ENCODE measurements at regions not wholly inside any gene's neighbourhood (a gene's known extent, or its start where the extent isn't known, plus 50 kb on each side); places are given as distances from the start of the nearest gene placed in this dataset.
"Not testable (repeated sequence)": the region's sequence is repeated elsewhere in the genome, so short reads cannot be mapped to it uniquely, and the experiment has no call there.

- Mint-ChIP-seq H3K27me3 (ENCODE audit: low read depth) (peaks cover 28% of the 10 kb centered on the region), H3K4me3 (no peak overlapping the region), H3K4me1 (ENCODE audit: low read depth) (peaks cover 27% of the 10 kb centered on the region), H3K27ac (no peak overlapping the region), H3K36me3 (ENCODE audit: insufficient read depth in 2 of 2) (no peaks in the 10 kb centered on the region), H3K9me3 (no peaks in the 10 kb centered on the region)
- ATAC-seq (replicated peaks in 1 of 2) (no peak), DNase-seq (no peak)
These were observed 62.9 kb upstream of the PTPN1 start for GRCh38 chr20:50447102-50447804.

- Mint-ChIP-seq H3K27me3 (ENCODE audit: low read depth) (peaks cover 28% of the 10 kb centered on the region), H3K27ac (no peak overlapping the region), H3K4me3 (no peak overlapping the region), H3K4me1 (ENCODE audit: low read depth) (peaks cover 27% of the 10 kb centered on the region), H3K36me3 (ENCODE audit: insufficient read depth in 2 of 2) (no peaks in the 10 kb centered on the region), H3K9me3 (no peaks in the 10 kb centered on the region)
- no peak for ATAC-seq (replicated peaks in 1 of 2)
- DNase-seq = no peak
These were observed 62.4 kb upstream of the PTPN1 start for GRCh38 chr20:50447817-50448216.

- H3K9me3 Mint-ChIP-seq; ATAC-seq (replicated peaks in 1 of 2); H3K4me3 Mint-ChIP-seq; H3K36me3 Mint-ChIP-seq (ENCODE audit: insufficient read depth in 2 of 2); DNase-seq; H3K27ac Mint-ChIP-seq: not testable (repeated sequence)
- H3K27me3 Mint-ChIP-seq (ENCODE audit: low read depth) = peaks cover 33% of the 10 kb centered on the region
- H3K4me1 Mint-ChIP-seq (ENCODE audit: low read depth) = peaks cover 27% of the 10 kb centered on the region
These were observed 61.4 kb upstream of the PTPN1 start for GRCh38 chr20:50448625-50449403.

GRCh38 chr20:50449738-50450492, 60.3 kb upstream of the PTPN1 start:
- no peaks in the 10 kb centered on the region for H3K36me3 Mint-ChIP-seq (ENCODE audit: insufficient read depth in 2 of 2)
- peaks cover 27% of the 10 kb centered on the region for H3K4me1 Mint-ChIP-seq (ENCODE audit: low read depth)
- peaks cover 39% of the 10 kb centered on the region for H3K27me3 Mint-ChIP-seq (ENCODE audit: low read depth)
- peak; percentile 56 to 74 for ATAC-seq (replicated peaks in 1 of 2)
- peak overlapping the region; percentile 44 to 64 for H3K4me3 Mint-ChIP-seq
- H3K27ac Mint-ChIP-seq = no peak overlapping the region
- no peaks in the 10 kb centered on the region for H3K9me3 Mint-ChIP-seq
- DNase-seq = no peak

- DNase-seq = no peak
- Mint-ChIP-seq H3K27ac (no peak overlapping the region), H3K4me3 (peak overlapping the region; percentile 44 to 64), H3K9me3 (no peaks in the 10 kb centered on the region), H3K27me3 (ENCODE audit: low read depth) (peaks cover 43% of the 10 kb centered on the region), H3K36me3 (ENCODE audit: insufficient read depth in 2 of 2) (no peaks in the 10 kb centered on the region), H3K4me1 (ENCODE audit: low read depth) (peaks cover 27% of the 10 kb centered on the region)
- no peak for ATAC-seq (replicated peaks in 1 of 2)
These were observed 59.7 kb upstream of the PTPN1 start for GRCh38 chr20:50450493-50450826.

GRCh38 chr20:50450881-50451752, 59.1 kb upstream of the PTPN1 start:
- Mint-ChIP-seq H3K36me3 (ENCODE audit: insufficient read depth in 2 of 2) (no peaks in the 10 kb centered on the region), H3K4me1 (ENCODE audit: low read depth) (peaks cover 27% of the 10 kb centered on the region), H3K9me3 (no peaks in the 10 kb centered on the region), H3K27ac (no peak overlapping the region), H3K27me3 (ENCODE audit: low read depth) (peaks cover 43% of the 10 kb centered on the region), H3K4me3 (peak overlapping the region; percentile 36 to 64)
- DNase-seq (peak; percentile 44 to 53), ATAC-seq (replicated peaks in 1 of 2) (peak; percentile 81 to 83)

GRCh38 chr20:50451792-50452425, 58.3 kb upstream of the PTPN1 start:
- H3K27me3 Mint-ChIP-seq (ENCODE audit: low read depth) = peaks cover 42% of the 10 kb centered on the region
- not testable (repeated sequence) for DNase-seq; H3K36me3 Mint-ChIP-seq (ENCODE audit: insufficient read depth in 2 of 2); H3K9me3 Mint-ChIP-seq; H3K27ac Mint-ChIP-seq; ATAC-seq (replicated peaks in 1 of 2)
- peak overlapping the region; percentile 36 to 64 for H3K4me3 Mint-ChIP-seq
- H3K4me1 Mint-ChIP-seq (ENCODE audit: low read depth) = peaks cover 22% of the 10 kb centered on the region

- DNase-seq (no peak), ATAC-seq (replicated peaks in 1 of 2) (no peak)
- Mint-ChIP-seq H3K9me3 (no peaks in the 10 kb centered on the region), H3K4me3 (peak overlapping the region in 1 of 2 donors; percentile 14), H3K36me3 (ENCODE audit: insufficient read depth in 2 of 2) (no peaks in the 10 kb centered on the region), H3K27me3 (ENCODE audit: low read depth) (peaks cover 30% of the 10 kb centered on the region), H3K27ac (no peak overlapping the region), H3K4me1 (ENCODE audit: low read depth) (peaks cover 21% of the 10 kb centered on the region)
These were observed 56.5 kb upstream of the PTPN1 start for GRCh38 chr20:50453533-50454244.

- peaks cover 20% of the 10 kb centered on the region for H3K4me1 Mint-ChIP-seq (ENCODE audit: low read depth)
- not testable (repeated sequence) for H3K4me3 Mint-ChIP-seq; DNase-seq; ATAC-seq (replicated peaks in 1 of 2); H3K9me3 Mint-ChIP-seq; H3K27ac Mint-ChIP-seq; H3K36me3 Mint-ChIP-seq (ENCODE audit: insufficient read depth in 2 of 2)
- H3K27me3 Mint-ChIP-seq (ENCODE audit: low read depth) = peaks cover 24% of the 10 kb centered on the region
These were observed 54.9 kb upstream of the PTPN1 start for GRCh38 chr20:50455245-50455644.

- H3K36me3 Mint-ChIP-seq (ENCODE audit: insufficient read depth in 2 of 2) = no peaks in the 10 kb centered on the region
- no peaks in the 10 kb centered on the region for H3K9me3 Mint-ChIP-seq
- peaks cover 20% of the 10 kb centered on the region for H3K27me3 Mint-ChIP-seq (ENCODE audit: low read depth)
- H3K27ac Mint-ChIP-seq = no peak overlapping the region
- no peak overlapping the region for H3K4me3 Mint-ChIP-seq
- H3K4me1 Mint-ChIP-seq (ENCODE audit: low read depth) = peaks cover 20% of the 10 kb centered on the region
- ATAC-seq (replicated peaks in 1 of 2) (no peak), DNase-seq (no peak)
These were observed 54.3 kb upstream of the PTPN1 start for GRCh38 chr20:50455656-50456451.

All from activated T-cell treated with anti-CD3 and anti-CD28 coated beads, Interleukin-2, amount 50 U/mL, for 72 hours (primary cell).